H9 (cell line): ENCODE measurements at regions not wholly inside any gene's neighbourhood (a gene's known extent, or its start where the extent isn't known, plus 50 kb on each side); places are given as distances from the start of the nearest gene placed in this dataset.
A peak's percentile ranks its signal among the peaks of the same experiment; 100 is the strongest.

Experiments used
- DNase-seq: peaks from one replicate; pipeline ENCODE4 v3.0.0-alpha.2; 2017
- H2AFZ ChIP-seq: one replicate; pipeline ENCODE4 v1.6.1; 2013; ENCODE audit warnings: mild to moderate bottlenecking, low read length, control low read depth, moderate library complexity
- H2AK5ac ChIP-seq: 2 replicates; pipeline ENCODE4 v1.6.1; 2013; ENCODE audit warnings: low read length, control low read depth, mixed read lengths; ENCODE audit not compliant: insufficient read length
- H2BK120ac ChIP-seq: one replicate; pipeline ENCODE4 v1.6.1; 2013; ENCODE audit warnings: low read depth, mild to moderate bottlenecking, low read length, control low read depth, inconsistent platforms; ENCODE audit not compliant: poor library complexity, severe bottlenecking
- H2BK12ac ChIP-seq: 2 replicates; pipeline ENCODE4 v1.6.1; 2013; ENCODE audit warnings: low read length, control low read depth, mixed read lengths, low read depth; ENCODE audit not compliant: insufficient read length
- H2BK15ac ChIP-seq: 2 replicates; pipeline ENCODE4 v1.6.1; 2013; ENCODE audit warnings: low read depth, low read length, control low read depth
- H2BK20ac ChIP-seq: one replicate; pipeline ENCODE4 v1.6.1; 2013; ENCODE audit warnings: low read depth, mild to moderate bottlenecking, low read length, control low read depth, inconsistent platforms; ENCODE audit not compliant: poor library complexity, severe bottlenecking
- H2BK5ac ChIP-seq: 2 replicates; pipeline ENCODE4 v1.6.1; 2013; ENCODE audit warnings: low read length, control low read depth, mixed read lengths; ENCODE audit not compliant: insufficient read length
- H3K14ac ChIP-seq: 2 replicates; pipeline ENCODE4 v1.6.1; 2013; ENCODE audit warnings: low read length, control low read depth; ENCODE audit not compliant: insufficient read depth
- H3K18ac ChIP-seq: 2 replicates; pipeline ENCODE4 v1.6.1; 2013; ENCODE audit warnings: low read depth, mild to moderate bottlenecking, mixed read lengths, low read length, control low read depth; ENCODE audit not compliant: insufficient read length
- H3K23ac ChIP-seq: 2 replicates; pipeline ENCODE4 v1.6.1; 2013; ENCODE audit warnings: low read length, control low read depth, mixed read lengths, low read depth; ENCODE audit not compliant: insufficient read length
- H3K23me2 ChIP-seq: 2 replicates; pipeline ENCODE4 v1.6.1; 2013; ENCODE audit warnings: low read depth, mild to moderate bottlenecking, mixed read lengths, low read length, control low read depth; ENCODE audit not compliant: insufficient read length, poor library complexity, severe bottlenecking
- H3K27ac ChIP-seq: 2 replicates; pipeline ENCODE4 v1.5.1; 2013; ENCODE audit warnings: low read length, control low read depth, mixed read lengths, low read depth; ENCODE audit not compliant: insufficient read length
- H3K27me3 ChIP-seq: 2 replicates; pipeline ENCODE4 v1.6.1; 2013; ENCODE audit warnings: low read length, control low read depth, inconsistent platforms; ENCODE audit not compliant: insufficient read depth
- H3K4ac ChIP-seq: 2 replicates; pipeline ENCODE4 v1.6.1; 2013; ENCODE audit warnings: low read depth, mild to moderate bottlenecking, control low read depth, inconsistent platforms, low read length, moderate library complexity
- H3K4me1 ChIP-seq: 2 replicates; pipeline ENCODE4 v1.6.1; 2013; ENCODE audit warnings: low read length, control low read depth, inconsistent platforms; ENCODE audit not compliant: insufficient read depth
- H3K4me2 ChIP-seq: 2 replicates; pipeline ENCODE4 v1.6.1; 2013; ENCODE audit warnings: low read length, control low read depth, mixed read lengths; ENCODE audit not compliant: insufficient read length, insufficient read depth
- H3K56ac ChIP-seq: 2 replicates; pipeline ENCODE4 v1.6.1; 2013; ENCODE audit warnings: low read depth, mild to moderate bottlenecking, mixed read lengths, low read length, control low read depth; ENCODE audit not compliant: insufficient read length
- H3K79me1 ChIP-seq: 2 replicates; pipeline ENCODE4 v1.6.1; 2013; ENCODE audit warnings: low read depth, mild to moderate bottlenecking, moderate library complexity, low read length, control low read depth, inconsistent platforms; ENCODE audit not compliant: insufficient read depth, poor library complexity, severe bottlenecking
- H3K79me2 ChIP-seq: 2 replicates; pipeline ENCODE4 v1.6.1; 2013; ENCODE audit warnings: low read length, control low read depth, inconsistent platforms; ENCODE audit not compliant: insufficient read depth
- H3K9ac ChIP-seq: 2 replicates; pipeline ENCODE4 v1.6.1; 2013; ENCODE audit warnings: low read length, control low read depth, mixed read lengths; ENCODE audit not compliant: insufficient read length; ENCODE audit errors: extremely low read depth
- H3K9me3 ChIP-seq: one replicate; pipeline ENCODE4 v1.6.1; 2013; ENCODE audit warnings: low read depth, low read length, inconsistent platforms; ENCODE audit not compliant: control insufficient read depth
- H3T11ph ChIP-seq: one replicate; pipeline ENCODE4 v1.6.1; 2013; ENCODE audit warnings: mild to moderate bottlenecking, low read length, control low read depth, inconsistent platforms
- H4K20me1 ChIP-seq: one replicate; pipeline ENCODE4 v1.6.1; 2013; ENCODE audit not compliant: control insufficient read depth, insufficient read length, insufficient read depth
- H4K5ac ChIP-seq: 2 replicates; pipeline ENCODE4 v1.6.1; 2013; ENCODE audit warnings: low read depth, mild to moderate bottlenecking, mixed read lengths, low read length, control low read depth; ENCODE audit not compliant: insufficient read length
- H4K8ac ChIP-seq: replicated peaks from 2 replicates; pipeline ENCODE4 v1.6.1; 2013; ENCODE audit warnings: low read length, control low read depth, mixed read lengths, low read depth; ENCODE audit not compliant: insufficient read length
- H4K91ac ChIP-seq: 2 replicates; pipeline ENCODE4 v1.6.1; 2013; ENCODE audit warnings: low read depth, mild to moderate bottlenecking, moderate library complexity, mixed read lengths, low read length, control low read depth; ENCODE audit not compliant: insufficient read length
- H3K27ac Mint-ChIP-seq, 3 experiments: 2 replicates in 2 of 3; 3 replicates in 1 of 3; pipeline ENCODE4 v1.8.0; 2020 to 2021; ENCODE audit warnings: mixed read lengths in 3 of 3, mild to moderate bottlenecking in 1 of 3, moderate library complexity in 1 of 3
- H3K27me3 Mint-ChIP-seq: 2 replicates; pipeline ENCODE4 v1.8.0; 2021; ENCODE audit warnings: low read depth, mild to moderate bottlenecking, moderate library complexity, mixed read lengths
- H3K36me3 Mint-ChIP-seq, 3 experiments: 2 replicates in 2 of 3; 3 replicates in 1 of 3; pipeline ENCODE4 v1.8.0; 2020 to 2021; ENCODE audit warnings: low read depth in 3 of 3, mixed read lengths in 3 of 3; ENCODE audit not compliant: insufficient read depth in 1 of 3
- H3K4me1 Mint-ChIP-seq, 2 experiments: 2 replicates each; pipeline ENCODE4 v1.8.0; 2020; ENCODE audit warnings: mixed read lengths in 2 of 2
- H3K4me3 Mint-ChIP-seq, 2 experiments: 2 replicates in 1 of 2; 3 replicates in 1 of 2; pipeline ENCODE4 v1.8.0; 2020 to 2021; ENCODE audit warnings: mild to moderate bottlenecking in 2 of 2, mixed read lengths in 2 of 2, moderate library complexity in 1 of 2
- H3K9me3 Mint-ChIP-seq, 2 experiments: 2 replicates in 1 of 2; 3 replicates in 1 of 2; pipeline ENCODE4 v1.8.0; 2020; ENCODE audit warnings: mild to moderate bottlenecking in 2 of 2, mixed read lengths in 2 of 2, moderate library complexity in 1 of 2
- CTCF ChIP-seq: fragments of 200-600 bp; sonication (generic); conservative IDR thresholded peaks from 3 replicates; pipeline ENCODE4 v1.8.0; 2021; ENCODE audit warnings: antibody characterized with exemption, mild to moderate bottlenecking
- WGBS: extraction: QIAGEN DNeasy Blood & Tissue Kit; methylation state at CpG from one replicate; pipeline ENCODE4 v1.1.7; 2013; ENCODE audit warnings: missing lambda C conversion rate, low lambda C conversion rate, mixed read lengths; ENCODE audit not compliant: insufficient read length; ENCODE audit errors: extremely low coverage; 5-methylcytosine and 5-hydroxymethylcytosine counted together

DNA sequence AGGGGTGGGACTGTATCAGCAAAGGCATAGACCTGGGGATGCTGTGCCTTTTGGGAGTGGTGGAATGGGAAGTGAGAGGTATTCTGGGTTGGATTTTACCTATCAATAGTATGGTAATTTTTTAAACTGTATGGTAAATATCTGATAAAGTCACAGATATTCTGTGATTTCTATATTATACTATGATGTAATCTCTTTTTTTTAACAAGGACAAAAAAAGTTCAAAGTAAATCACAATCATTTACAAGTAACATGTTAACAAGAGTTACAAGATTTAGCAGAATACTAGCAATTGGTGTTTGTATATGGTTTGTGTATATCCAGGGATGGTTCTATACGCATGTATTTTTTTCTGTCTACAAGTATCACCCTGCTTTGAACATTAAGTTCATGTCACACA, 56.0 kb downstream of the BMAL2 start:
- H3K36me3 Mint-ChIP-seq: peaks cover 4 to 18% (median 15%) of the 10 kb centered on the region in 3 experiments; a peak in 6 of 7 replicates
- H3K4me1 ChIP-seq: no peaks in the 10 kb centered on the region
- H3K18ac ChIP-seq: no peak overlapping the region
- H3K9ac ChIP-seq: no peak overlapping the region
- H2BK20ac ChIP-seq: no peak overlapping the region
- H3K79me1 ChIP-seq: no peaks in the 10 kb centered on the region
- no peak overlapping the region for H3K23ac ChIP-seq
- no peaks in the 10 kb centered on the region for H3K9me3 ChIP-seq
- no peaks in the 10 kb centered on the region for H3K9me3 Mint-ChIP-seq
- no peak overlapping the region for H2BK120ac ChIP-seq
- H4K20me1 ChIP-seq: no peaks in the 10 kb centered on the region
- H2AFZ ChIP-seq: no peak overlapping the region
- no peaks in the 10 kb centered on the region for H3K79me2 ChIP-seq
- H3K4me3 Mint-ChIP-seq: no peak overlapping the region
- no CpG with 5 or more reads among the region's 1 CpG for WGBS
- no peak overlapping the region for H2AK5ac ChIP-seq
- no peak overlapping the region for H4K5ac ChIP-seq
- H3T11ph ChIP-seq: no peak overlapping the region
- no peak for DNase-seq
- H2BK12ac ChIP-seq: no peak overlapping the region
- H4K8ac ChIP-seq: no peak overlapping the region
- no peak overlapping the region for H3K56ac ChIP-seq
- no peak overlapping the region for H3K4ac ChIP-seq
- no peak overlapping the region for H2BK15ac ChIP-seq
- peak overlapping the region in 1 of 3 experiments; percentile 71; a peak in 3 of 7 replicates for H3K27ac Mint-ChIP-seq
- H3K27me3 ChIP-seq: no peaks in the 10 kb centered on the region
- H2BK5ac ChIP-seq: no peak overlapping the region
- H3K14ac ChIP-seq: no peak overlapping the region
- H3K27ac ChIP-seq: no peak overlapping the region
- no peak overlapping the region for H3K4me2 ChIP-seq
- no peaks in the 10 kb centered on the region for H3K23me2 ChIP-seq
- no peaks in the 10 kb centered on the region for H3K27me3 Mint-ChIP-seq
- no peaks in the 10 kb centered on the region for H3K4me1 Mint-ChIP-seq
- H4K91ac ChIP-seq: no peak overlapping the region
- no peak for TF ChIP-seq CTCF
